Superior temporal gyrus (tissue), 1 donor: ENCODE measurements at regions not wholly inside any gene's neighbourhood (a gene's known extent, or its start where the extent isn't known, plus 50 kb on each side); places are given as distances from the start of the nearest gene placed in this dataset.
"Not testable (repeated sequence)": the region's sequence is repeated elsewhere in the genome, so short reads cannot be mapped to it uniquely, and the experiment has no call there.

ENCODE experiments used
- DNase-seq: peaks from one replicate; pipeline ENCODE4 v3.0.0-alpha.2; 2016; ENCODE audit errors: extremely low spot score

- DNase-seq = no peak
These were observed 109.5 kb upstream of the ADRA1D start for GRCh38 chr20:4358552-4358951.

GRCh38 chr20:4352348-4352747 is 103.3 kb upstream of the ADRA1D start:
- DNase-seq = no peak

- DNase-seq = no peak
These were observed 101.0 kb upstream of the ADRA1D start for GRCh38 chr20:4350096-4350495.

- DNase-seq = no peak
These were observed 95.6 kb upstream of the ADRA1D start for GRCh38 chr20:4344670-4345069.

GRCh38 chr20:4342609-4343008 is 93.5 kb upstream of the ADRA1D start:
- DNase-seq = no peak

- no peak for DNase-seq
These were observed 92.9 kb upstream of the ADRA1D start for GRCh38 chr20:4341804-4342485.

- DNase-seq = no peak
These were observed 86.6 kb upstream of the ADRA1D start for GRCh38 chr20:4335722-4336121.

- DNase-seq = no peak
These were observed 83.2 kb upstream of the ADRA1D start for GRCh38 chr20:4332121-4332860.

- DNase-seq = no peak
These were observed 80.9 kb upstream of the ADRA1D start for GRCh38 chr20:4330011-4330410.

GRCh38 chr20:4329232-4329631 is 80.1 kb upstream of the ADRA1D start:
- DNase-seq = no peak

- DNase-seq = no peak
These were observed 79.5 kb upstream of the ADRA1D start for GRCh38 chr20:4328541-4328940.

- no peak for DNase-seq
These were observed 78.9 kb upstream of the ADRA1D start for GRCh38 chr20:4327956-4328355.

- DNase-seq = no peak
These were observed 77.3 kb upstream of the ADRA1D start for GRCh38 chr20:4326195-4327065.

GRCh38 chr20:4325548-4326187 is 76.6 kb upstream of the ADRA1D start:
- DNase-seq = no peak

- no peak for DNase-seq
These were observed 75.6 kb upstream of the ADRA1D start for GRCh38 chr20:4324611-4325243.

- DNase-seq = no peak
These were observed 73.4 kb upstream of the ADRA1D start for GRCh38 chr20:4322499-4322898.

- no peak for DNase-seq
These were observed 71.2 kb upstream of the ADRA1D start for GRCh38 chr20:4320291-4320690.

GRCh38 chr20:4318891-4319290 is 69.8 kb upstream of the ADRA1D start:
- DNase-seq = no peak

- DNase-seq = not testable (repeated sequence)
These were observed 61.5 kb upstream of the ADRA1D start for GRCh38 chr20:4310616-4311015.

GRCh38 chr20:4306206-4306605 is 57.1 kb upstream of the ADRA1D start:
- no peak for DNase-seq

- no peak for DNase-seq
These were observed 56.0 kb upstream of the ADRA1D start for GRCh38 chr20:4305091-4305490.

- no peak for DNase-seq
These were observed 55.5 kb upstream of the ADRA1D start for GRCh38 chr20:4304601-4305000.
